NB4 (cell line): ENCODE measurements at regions not wholly inside any gene's neighbourhood (a gene's known extent, or its start where the extent isn't known, plus 50 kb on each side); places are given as distances from the start of the nearest gene placed in this dataset.

Source experiments
- DNase-seq: peaks from one replicate; pipeline ENCODE4 v3.0.0; 2010; ENCODE audit warnings: low read depth
- H3K4me3 ChIP-seq: one replicate; pipeline ENCODE4 v1.5.1; 2011; ENCODE audit warnings: mild to moderate bottlenecking, low read depth, low read length, moderate library complexity
- CTCF ChIP-seq: IDR thresholded peaks from one replicate; pipeline ENCODE4 v1.5.1; 2012; ENCODE audit warnings: low read depth, low read length
- MAX ChIP-seq: IDR thresholded peaks from 2 replicates; pipeline ENCODE4 v1.6.1; 2011; ENCODE audit warnings: low read depth, low read length
- MYC ChIP-seq: IDR thresholded peaks from 2 replicates; pipeline ENCODE4 v1.6.1; 2011; ENCODE audit warnings: low read depth, low read length
- POLR2A ChIP-seq: IDR thresholded peaks from 2 replicates; pipeline ENCODE4 v1.6.1; 2011; ENCODE audit warnings: mild to moderate bottlenecking; ENCODE audit not compliant: insufficient read length; ENCODE audit errors: extremely low read depth

GRCh38 chr3:154018100-154018696, 103.0 kb upstream of the ARHGEF26 start:
- H3K4me3 ChIP-seq, result no peak overlapping the region
- TF ChIP-seq MAX (no peak), MYC (no peak), CTCF (peak; percentile 72), POLR2A (no peak)
- DNase-seq, result peak; percentile 55

DNA sequence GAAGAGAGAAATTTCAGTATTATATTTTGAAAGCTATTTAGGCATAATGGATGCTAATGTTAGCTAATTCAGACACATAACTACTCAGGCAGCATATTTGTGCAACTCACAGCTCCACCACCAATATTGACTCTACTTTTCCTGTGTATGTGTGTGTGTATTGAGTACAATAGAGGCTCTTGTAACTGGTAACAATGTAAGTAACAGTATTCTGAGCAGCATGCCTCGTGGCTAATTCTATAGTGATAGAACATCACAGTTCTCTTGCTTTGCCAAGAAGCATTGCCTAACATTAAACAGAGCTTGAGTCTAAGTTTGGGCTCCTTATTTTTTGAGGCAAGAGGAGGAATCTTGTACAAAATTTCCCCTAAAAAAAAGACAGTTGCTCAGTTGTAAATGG, 98.6 kb upstream of the ARHGEF26 start:
- TF ChIP-seq MYC (no peak), MAX (no peak), CTCF (no peak), POLR2A (no peak)
- DNase-seq, result no peak
- H3K4me3 ChIP-seq, result no peak overlapping the region

- no peak overlapping the region for H3K4me3 ChIP-seq
- no peak for DNase-seq
- TF ChIP-seq MAX (no peak), MYC (no peak), POLR2A (no peak), CTCF (no peak)
Measured at GRCh38 chr3:154023148-154023547, 98.0 kb upstream of the ARHGEF26 start.

DNA sequence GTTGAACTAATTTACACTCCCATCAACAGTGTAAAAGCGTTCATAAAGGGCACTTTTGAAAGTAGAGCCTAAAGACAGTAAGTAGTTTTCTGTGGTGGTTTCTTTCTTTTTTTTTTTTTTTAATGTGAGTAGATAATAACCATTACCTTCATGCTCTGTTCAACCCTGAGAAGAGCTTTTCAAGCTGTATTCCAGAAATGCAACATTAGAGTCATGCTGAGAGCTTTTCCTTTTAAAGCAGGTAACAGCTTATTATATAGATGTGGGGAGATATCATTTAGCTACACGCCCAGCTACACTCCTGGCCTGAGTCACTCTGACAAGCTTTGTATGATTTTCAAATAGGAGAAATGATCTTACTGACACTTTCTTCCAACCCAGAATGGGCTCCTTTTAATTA, 96.2 kb upstream of the ARHGEF26 start:
- TF ChIP-seq MYC (no peak), CTCF (no peak), POLR2A (no peak), MAX (no peak)
- DNase-seq, result no peak
- no peak overlapping the region for H3K4me3 ChIP-seq

- TF ChIP-seq MAX (no peak), POLR2A (no peak), MYC (no peak), CTCF (no peak)
- H3K4me3 ChIP-seq, result no peak overlapping the region
- no peak for DNase-seq
Measured at GRCh38 chr3:154029926-154030325, 91.3 kb upstream of the ARHGEF26 start.
